ENCODE measurements at regions not wholly inside any gene's neighbourhood (a gene's known extent, or its start where the extent isn't known, plus 50 kb on each side); places are given as distances from the start of the nearest gene placed in this dataset.

- no peak overlapping the region for H3K4me3 ChIP-seq (ENCODE audit: low read depth, low read length)
These were observed 129.9 kb downstream of the BUD13 start for GRCh38 chr11:116642902-116643301.

GRCh38 chr11:116642481-116642880 is 130.3 kb downstream of the BUD13 start:
- TF ChIP-seq CTCF (IDR thresholded peaks at IDR 0.05; ENCODE audit: borderline replicate concordance, insufficient read depth, low read depth, low read length) = no peak
- no peak overlapping the region for H3K4me3 ChIP-seq (ENCODE audit: low read depth, low read length)

More at GRCh38 chr11:116642902-116643301, 129.9 kb downstream of the BUD13 start:
- no peak for TF ChIP-seq CTCF (IDR thresholded peaks at IDR 0.05; ENCODE audit: borderline replicate concordance, insufficient read depth, low read depth, low read length)

- TF ChIP-seq CTCF (IDR thresholded peaks at IDR 0.05; ENCODE audit: borderline replicate concordance, insufficient read depth, low read depth, low read length) = peak; percentile 96
- no peak overlapping the region for H3K4me3 ChIP-seq (ENCODE audit: low read depth, low read length)
These were observed 131.2 kb downstream of the BUD13 start for GRCh38 chr11:116641561-116642045.

- TF ChIP-seq CTCF (IDR thresholded peaks at IDR 0.05; ENCODE audit: borderline replicate concordance, insufficient read depth, low read depth, low read length) = no peak
- no peak overlapping the region for H3K4me3 ChIP-seq (ENCODE audit: low read depth, low read length)
These were observed 132.0 kb downstream of the BUD13 start for GRCh38 chr11:116640641-116641402.

GRCh38 chr11:116638463-116638862 is 134.3 kb downstream of the BUD13 start:
- TF ChIP-seq CTCF (IDR thresholded peaks at IDR 0.05; ENCODE audit: borderline replicate concordance, insufficient read depth, low read depth, low read length) = no peak
- H3K4me3 ChIP-seq (ENCODE audit: low read depth, low read length) = no peak overlapping the region

GRCh38 chr11:116637766-116638165 is 135.0 kb downstream of the BUD13 start:
- no peak overlapping the region for H3K4me3 ChIP-seq (ENCODE audit: low read depth, low read length)
- no peak for TF ChIP-seq CTCF (IDR thresholded peaks at IDR 0.05; ENCODE audit: borderline replicate concordance, insufficient read depth, low read depth, low read length)

- no peak overlapping the region for H3K4me3 ChIP-seq (ENCODE audit: low read depth, low read length)
These were observed 136.4 kb downstream of the BUD13 start for GRCh38 chr11:116636341-116636929.

More at GRCh38 chr11:116636341-116636929, 136.4 kb downstream of the BUD13 start:
- TF ChIP-seq CTCF (IDR thresholded peaks at IDR 0.05; ENCODE audit: borderline replicate concordance, insufficient read depth, low read depth, low read length) = no peak

Data from GM12875 (cell line).